Small intestine (tissue), 7 donors: ENCODE measurements at regions not wholly inside any gene's neighbourhood (a gene's known extent, or its start where the extent isn't known, plus 50 kb on each side); places are given as distances from the start of the nearest gene placed in this dataset.
"Not testable (repeated sequence)": the region's sequence is repeated elsewhere in the genome, so short reads cannot be mapped to it uniquely, and the experiment has no call there.

Source experiments
- DNase-seq, 2 donors: peaks; one replicate each; pipeline versions ENCODE4 v3.0.0 to v3.0.0-alpha.2; 2013
- FAIRE-seq: peaks from 2 replicates; lab custom pipeline; 2012; peaks lifted over from hg19 to GRCh38; lab: Jason Lieb, UNC
- H3K27ac ChIP-seq, 3 donors: one replicate each; pipeline ENCODE4 v1.5.1; 2013; ENCODE audit warnings: low read length in 2 of 3, mild to moderate bottlenecking in 2 of 3, control low read depth in 1 of 3, inconsistent platforms in 1 of 3, low read depth in 1 of 3, moderate library complexity in 1 of 3
- H3K27me3 ChIP-seq, 3 donors: one replicate each; pipeline ENCODE4 v1.6.1; 2013; ENCODE audit warnings: low read length in 3 of 3, inconsistent platforms in 1 of 3; ENCODE audit not compliant: control insufficient read depth in 3 of 3, insufficient read depth in 3 of 3
- H3K36me3 ChIP-seq, 3 donors: one replicate each; pipeline ENCODE4 v1.6.1; 2013; ENCODE audit warnings: low read length in 3 of 3, inconsistent platforms in 1 of 3, low read depth in 1 of 3, mild to moderate bottlenecking in 1 of 3, moderate library complexity in 1 of 3; ENCODE audit not compliant: control insufficient read depth in 3 of 3, insufficient read depth in 2 of 3
- H3K4me1 ChIP-seq, 3 donors: one replicate each; pipeline ENCODE4 v1.6.1; 2013; ENCODE audit warnings: low read length in 2 of 3, inconsistent platforms in 1 of 3, low read depth in 1 of 3, mild to moderate bottlenecking in 1 of 3, moderate library complexity in 1 of 3; ENCODE audit not compliant: control insufficient read depth in 3 of 3, insufficient read depth in 2 of 3
- H3K4me3 ChIP-seq, 3 donors: one replicate each; pipeline ENCODE4 v1.5.1; 2013; ENCODE audit warnings: low read length in 3 of 3, control low read depth in 1 of 3, inconsistent platforms in 1 of 3, low read depth in 1 of 3, mild to moderate bottlenecking in 1 of 3, moderate library complexity in 1 of 3
- H3K9me3 ChIP-seq, 2 donors: one replicate each; pipeline ENCODE4 v1.6.1; 2013; ENCODE audit warnings: low read depth in 1 of 2, low read length in 1 of 2; ENCODE audit not compliant: control insufficient read depth in 2 of 2, insufficient read depth in 1 of 2
- WGBS, 3 donors: extraction: QIAGEN DNeasy Blood & Tissue Kit; methylation state at CpG; one replicate each; pipeline ENCODE4 v1.1.7; 2013; 5-methylcytosine and 5-hydroxymethylcytosine counted together
- donor health status: healthy with polysubstance abuse.
- donor health status: control.
- donor health status: control.
- donor health status: Bipolar disorder and iron deficiency.
- donor health status: healthy.

DNA sequence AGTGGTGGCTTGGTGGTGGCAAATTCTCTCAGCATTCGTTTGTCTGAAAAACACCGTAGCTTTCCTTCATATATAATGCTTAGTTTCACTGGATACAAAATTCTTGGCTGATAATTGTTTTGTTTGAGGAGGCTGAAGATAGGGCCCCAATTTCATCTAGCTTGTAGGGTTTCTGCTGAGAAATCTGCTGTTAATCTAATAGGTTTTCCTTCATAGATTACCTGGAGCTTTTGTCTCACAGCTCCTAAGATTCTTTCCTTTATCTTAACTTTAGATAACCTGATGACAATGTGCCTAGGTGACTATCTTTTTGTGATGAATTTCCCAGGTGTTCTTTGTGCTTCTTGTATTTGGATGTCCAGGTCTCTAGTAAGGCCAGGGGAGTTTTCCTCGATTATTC lies 151.0 kb downstream of the IPO8 start:
- H3K27me3 ChIP-seq, H3K27ac ChIP-seq, DNase-seq, H3K4me1 ChIP-seq, H3K36me3 ChIP-seq, H3K4me3 ChIP-seq, FAIRE-seq, H3K9me3 ChIP-seq: not testable (repeated sequence)
- WGBS, 3 donors, result 90 to 95% (median 93%) methylated on average over 3 of the region's 3 CpGs

GRCh38 chr12:30537228-30537627 lies 158.4 kb downstream of the IPO8 start:
- DNase-seq, result no peak
- H3K9me3 ChIP-seq, result no peaks in the 10 kb centered on the region
- H3K4me1 ChIP-seq, result no peaks in the 10 kb centered on the region
- H3K4me3 ChIP-seq, result no peak overlapping the region
- H3K27me3 ChIP-seq, result no peaks in the 10 kb centered on the region
- H3K36me3 ChIP-seq, result no peaks in the 10 kb centered on the region
- 69 to 90% (median 82%) methylated on average over 2 of the region's 2 CpGs for WGBS, 3 donors
- no peak overlapping the region for H3K27ac ChIP-seq
- peak; percentile 92 for FAIRE-seq

- Histone ChIP-seq H3K9me3 (no peaks in the 10 kb centered on the region), H3K4me3 (no peak overlapping the region), H3K27me3 (no peaks in the 10 kb centered on the region), H3K36me3 (no peaks in the 10 kb centered on the region), H3K4me1 (no peaks in the 10 kb centered on the region), H3K27ac (peak overlapping the region in 1 of 3 donors; percentile 14)
- 62 to 72% (median 66%) methylated on average over 5 of the region's 5 CpGs for WGBS, 3 donors
- DNase-seq (no peak), FAIRE-seq (no peak)
Measured at GRCh38 chr12:30533558-30534265, 162.0 kb downstream of the IPO8 start.

GRCh38 chr12:30531731-30532678 lies 163.7 kb downstream of the IPO8 start:
- Histone ChIP-seq H3K27me3 (no peaks in the 10 kb centered on the region), H3K9me3 (no peaks in the 10 kb centered on the region), H3K4me1 (no peaks in the 10 kb centered on the region), H3K27ac (no peak overlapping the region), H3K4me3 (no peak overlapping the region), H3K36me3 (no peaks in the 10 kb centered on the region)
- WGBS, 3 donors, result 72 to 88% (median 83%) methylated on average over 8 of the region's 8 CpGs
- DNase-seq, result no peak
- no peak for FAIRE-seq

DNA sequence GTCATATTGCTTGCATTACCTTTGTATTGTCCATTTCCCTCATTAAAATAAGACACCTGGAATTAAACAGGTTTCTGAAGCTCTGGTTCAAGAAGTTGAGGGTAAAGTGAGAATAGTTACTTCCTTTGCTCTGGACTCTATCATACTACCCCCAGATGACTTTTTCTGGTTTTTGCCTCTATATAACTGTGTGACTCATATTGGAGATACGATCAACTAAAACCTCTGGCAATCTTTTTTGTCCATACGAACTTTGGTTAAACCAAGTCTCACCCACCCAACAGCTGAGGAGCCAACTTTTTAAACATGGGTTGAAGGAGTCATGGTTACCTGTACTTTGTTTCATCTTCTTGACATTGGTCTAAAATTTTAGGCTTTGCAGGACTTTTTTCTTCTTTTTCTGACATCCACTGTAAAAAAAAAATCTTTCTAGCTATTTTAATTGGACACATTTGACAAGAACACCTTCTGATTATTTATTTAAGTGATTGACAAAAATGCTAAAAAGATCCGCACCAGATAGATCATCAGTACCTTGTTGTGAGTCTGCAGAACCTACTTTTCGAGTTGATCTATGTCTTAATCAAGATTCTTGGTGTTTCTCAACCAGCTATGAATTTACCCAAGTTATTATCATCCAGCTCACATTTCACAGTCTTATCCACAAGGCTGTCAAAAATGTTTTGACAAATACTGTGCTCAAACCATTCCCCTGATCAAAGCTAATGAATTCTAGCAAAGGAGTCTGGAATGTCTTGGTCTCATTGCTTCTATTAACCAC lies 166.0 kb downstream of the IPO8 start:
- no peak for DNase-seq
- Histone ChIP-seq H3K4me1 (no peaks in the 10 kb centered on the region), H3K27ac (no peak overlapping the region), H3K4me3 (no peak overlapping the region), H3K36me3 (no peaks in the 10 kb centered on the region), H3K9me3 (no peaks in the 10 kb centered on the region), H3K27me3 (no peaks in the 10 kb centered on the region)
- WGBS, 3 donors, result 62 to 80% (median 68%) methylated on average over 4 of the region's 4 CpGs
- FAIRE-seq, result no peak

GRCh38 chr12:30525171-30525570 lies 170.5 kb downstream of the IPO8 start:
- 46 to 56% (median 47%) methylated on average over 4 of the region's 4 CpGs for WGBS, 3 donors
- Histone ChIP-seq H3K9me3 (no peaks in the 10 kb centered on the region), H3K27ac (no peak overlapping the region), H3K4me3 (no peak overlapping the region), H3K36me3 (no peaks in the 10 kb centered on the region), H3K27me3 (peaks cover 0 to 5% (median 0%) of the 10 kb centered on the region in 3 donors), H3K4me1 (no peaks in the 10 kb centered on the region)
- FAIRE-seq, result no peak
- DNase-seq, result no peak

GRCh38 chr12:30520285-30520684 lies 175.4 kb downstream of the IPO8 start:
- WGBS, 3 donors, result 47 to 66% (median 50%) methylated on average over 2 to 3 of the region's 4 CpGs
- not testable (repeated sequence) for H3K27me3 ChIP-seq, H3K4me3 ChIP-seq, H3K36me3 ChIP-seq, FAIRE-seq, H3K4me1 ChIP-seq, DNase-seq, H3K9me3 ChIP-seq, H3K27ac ChIP-seq

- no peak for FAIRE-seq
- Histone ChIP-seq H3K27ac (no peak overlapping the region), H3K36me3 (no peaks in the 10 kb centered on the region), H3K9me3 (no peaks in the 10 kb centered on the region), H3K27me3 (peaks cover 0 to 5% (median 0%) of the 10 kb centered on the region in 3 donors), H3K4me3 (no peak overlapping the region), H3K4me1 (no peaks in the 10 kb centered on the region)
- WGBS, 3 donors, result 62 to 76% (median 64%) methylated on average over 6 of the region's 6 CpGs
- DNase-seq, result no peak
Measured at GRCh38 chr12:30519535-30519934, 176.1 kb downstream of the IPO8 start.
